AG09309 (cell line): ENCODE measurements at regions not wholly inside any gene's neighbourhood (a gene's known extent, or its start where the extent isn't known, plus 50 kb on each side); places are given as distances from the start of the nearest gene placed in this dataset.

Experiments
- DNase-seq: peaks from one replicate; pipeline ENCODE4 v3.0.0-alpha.2; 2010; ENCODE audit warnings: low read depth
- H3K4me3 ChIP-seq: 2 replicates; pipeline ENCODE4 v1.5.1; 2011; ENCODE audit warnings: mild to moderate bottlenecking, low read depth, low read length, moderate library complexity; ENCODE audit not compliant: control insufficient read depth
- CTCF ChIP-seq: IDR thresholded peaks from 2 replicates; pipeline ENCODE4 v1.5.1; 2011; ENCODE audit warnings: mild to moderate bottlenecking, low read depth, low read length, inconsistent platforms; ENCODE audit not compliant: insufficient read depth, control insufficient read depth; ENCODE audit errors: missing control alignments

DNA sequence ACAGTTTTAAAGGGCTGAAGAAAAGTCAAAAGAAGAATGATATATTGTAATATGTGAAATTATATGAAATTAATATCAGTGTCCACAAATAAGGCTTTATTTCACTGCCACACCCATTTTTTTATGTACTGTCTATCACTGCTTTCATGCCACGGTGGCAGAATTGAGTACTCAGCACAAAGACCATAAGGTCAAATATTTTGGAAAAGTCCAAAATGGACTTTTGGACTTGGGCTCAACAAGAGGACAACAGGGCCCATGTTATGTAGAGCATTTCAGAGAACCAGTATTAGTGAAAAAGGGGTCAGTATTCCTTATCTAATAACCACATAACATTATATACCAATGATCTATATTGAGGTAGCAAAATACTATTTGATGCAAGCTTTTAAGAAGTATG is 427.2 kb downstream of the EPHA4 start:
- TF ChIP-seq CTCF: no peak
- no peak for DNase-seq
- H3K4me3 ChIP-seq: no peak overlapping the region

GRCh38 chr2:221145396-221145795 is 426.7 kb downstream of the EPHA4 start:
- no peak overlapping the region for H3K4me3 ChIP-seq
- DNase-seq: no peak
- TF ChIP-seq CTCF: no peak

DNA sequence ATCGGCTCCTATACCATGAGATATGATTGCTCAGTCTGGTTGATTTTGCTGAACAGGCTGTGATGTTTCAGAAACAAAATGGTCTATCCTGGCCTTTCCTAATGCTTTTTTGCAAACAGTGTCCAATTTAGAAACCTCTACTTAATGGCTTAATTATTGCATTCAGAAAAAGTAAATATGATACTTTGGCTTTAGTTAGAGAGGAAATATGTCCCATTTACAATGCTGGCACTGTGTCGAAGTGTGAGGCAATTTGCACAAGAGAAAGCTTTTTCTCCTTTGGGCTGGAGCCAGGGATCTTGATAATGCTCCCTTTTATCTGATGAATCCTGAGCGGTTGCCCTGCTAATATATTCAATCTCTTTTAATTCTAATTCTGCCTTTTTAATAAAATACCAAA is 418.9 kb downstream of the EPHA4 start:
- no peak overlapping the region for H3K4me3 ChIP-seq
- TF ChIP-seq CTCF: no peak
- DNase-seq: no peak

- no peak for TF ChIP-seq CTCF
- DNase-seq: no peak
- H3K4me3 ChIP-seq: no peak overlapping the region
These were observed 417.9 kb downstream of the EPHA4 start for GRCh38 chr2:221154176-221154575.

GRCh38 chr2:221156062-221156734 is 415.9 kb downstream of the EPHA4 start:
- TF ChIP-seq CTCF: no peak
- no peak overlapping the region for H3K4me3 ChIP-seq
- no peak for DNase-seq

DNA sequence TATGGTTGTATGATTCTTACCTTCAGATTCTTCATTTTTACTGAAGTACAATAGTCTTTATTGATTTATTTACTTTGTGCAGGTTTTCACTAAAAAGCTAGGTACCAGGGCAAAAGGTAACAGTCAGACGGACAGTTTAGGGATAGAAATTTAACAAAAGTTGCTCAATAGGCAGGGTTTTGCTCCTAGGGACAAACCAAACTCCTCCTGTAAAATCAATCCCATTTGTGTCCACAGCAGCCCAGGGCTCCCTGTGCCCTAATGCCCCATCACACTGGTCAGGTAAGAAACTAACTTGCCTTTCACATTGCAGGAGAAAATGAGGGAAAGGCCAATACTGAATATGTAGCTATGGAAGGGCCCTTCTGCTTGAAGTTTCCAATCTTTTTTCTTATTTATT is 410.9 kb downstream of the EPHA4 start:
- no peak overlapping the region for H3K4me3 ChIP-seq
- no peak for DNase-seq
- no peak for TF ChIP-seq CTCF
